Loucy (cell line): ENCODE measurements at regions not wholly inside any gene's neighbourhood (a gene's known extent, or its start where the extent isn't known, plus 50 kb on each side); places are given as distances from the start of the nearest gene placed in this dataset.

Experiments
- EZH2phosphoT487 ChIP-seq: fragments of 200-600 bp; IDR thresholded peaks from 2 replicates; pipeline ENCODE4 v1.6.1; 2018; ENCODE audit warnings: antibody characterized with exemption, mild to moderate bottlenecking, moderate library complexity, borderline replicate concordance
- TF ChIP-seq, protein P1 (sequence below): fragments of 200-600 bp; sonication (generic); conservative IDR thresholded peaks from 2 replicates; pipeline ENCODE4 v1.5.1; 2014; ENCODE audit warnings: mild to moderate bottlenecking, antibody characterized with exemption, low read length

DNA sequence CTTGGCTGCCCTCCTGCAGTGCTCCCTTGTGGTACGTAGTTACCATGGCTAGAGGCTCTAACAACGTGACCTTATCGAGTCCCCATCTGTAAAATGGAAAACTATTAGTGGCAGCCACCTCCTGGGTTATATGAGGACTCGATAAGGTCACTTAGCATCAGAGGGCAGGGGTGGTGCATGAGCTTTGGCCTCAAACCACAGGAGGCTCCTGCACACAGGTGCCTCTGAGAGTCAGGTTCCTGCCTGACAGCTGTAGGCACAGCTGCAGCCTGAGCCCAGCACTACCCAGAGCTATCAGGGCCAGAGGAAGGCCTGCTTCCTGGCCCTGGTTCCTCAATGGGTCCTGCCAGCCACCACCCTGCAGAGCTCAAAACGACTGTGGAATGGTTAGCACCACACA lies 57.2 kb upstream of the SEC14L1 start:
- TF ChIP-seq, protein P1, sequence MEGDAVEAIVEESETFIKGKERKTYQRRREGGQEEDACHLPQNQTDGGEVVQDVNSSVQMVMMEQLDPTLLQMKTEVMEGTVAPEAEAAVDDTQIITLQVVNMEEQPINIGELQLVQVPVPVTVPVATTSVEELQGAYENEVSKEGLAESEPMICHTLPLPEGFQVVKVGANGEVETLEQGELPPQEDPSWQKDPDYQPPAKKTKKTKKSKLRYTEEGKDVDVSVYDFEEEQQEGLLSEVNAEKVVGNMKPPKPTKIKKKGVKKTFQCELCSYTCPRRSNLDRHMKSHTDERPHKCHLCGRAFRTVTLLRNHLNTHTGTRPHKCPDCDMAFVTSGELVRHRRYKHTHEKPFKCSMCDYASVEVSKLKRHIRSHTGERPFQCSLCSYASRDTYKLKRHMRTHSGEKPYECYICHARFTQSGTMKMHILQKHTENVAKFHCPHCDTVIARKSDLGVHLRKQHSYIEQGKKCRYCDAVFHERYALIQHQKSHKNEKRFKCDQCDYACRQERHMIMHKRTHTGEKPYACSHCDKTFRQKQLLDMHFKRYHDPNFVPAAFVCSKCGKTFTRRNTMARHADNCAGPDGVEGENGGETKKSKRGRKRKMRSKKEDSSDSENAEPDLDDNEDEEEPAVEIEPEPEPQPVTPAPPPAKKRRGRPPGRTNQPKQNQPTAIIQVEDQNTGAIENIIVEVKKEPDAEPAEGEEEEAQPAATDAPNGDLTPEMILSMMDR = 0 out of 2 replicates have a peak, but pooled peaks have one; percentile 12
- no peak for TF ChIP-seq EZH2phosphoT487
